GM12864 (cell line): ENCODE measurements at regions not wholly inside any gene's neighbourhood (a gene's known extent, or its start where the extent isn't known, plus 50 kb on each side); places are given as distances from the start of the nearest gene placed in this dataset.
"Not testable (repeated sequence)": the region's sequence is repeated elsewhere in the genome, so short reads cannot be mapped to it uniquely, and the experiment has no call there.

Experiments
- DNase-seq: peaks from one replicate; pipeline ENCODE4 v3.0.0-alpha.2; 2011; ENCODE audit warnings: low read depth
- H3K4me3 ChIP-seq: 2 replicates; pipeline ENCODE4 v1.5.1; 2011; ENCODE audit warnings: mild to moderate bottlenecking, low read depth, low read length, control low read depth
- CTCF ChIP-seq: IDR thresholded peaks from 2 replicates; pipeline ENCODE4 v1.5.1; 2011; ENCODE audit warnings: low read depth, mild to moderate bottlenecking, moderate library complexity, low read length, control low read depth, inconsistent platforms; ENCODE audit errors: missing control alignments

GRCh38 chr7:20083781-20084180 lies 133.4 kb downstream of the MACC1 start:
- no peak for DNase-seq
- no peak for TF ChIP-seq CTCF
- H3K4me3 ChIP-seq: no peak overlapping the region

- H3K4me3 ChIP-seq: no peak overlapping the region
- no peak for DNase-seq
- no peak for TF ChIP-seq CTCF
Measured at GRCh38 chr7:20079080-20079479, 138.1 kb downstream of the MACC1 start.

GRCh38 chr7:20076835-20077234 lies 140.3 kb downstream of the MACC1 start:
- no peak for DNase-seq
- TF ChIP-seq CTCF: no peak
- H3K4me3 ChIP-seq: no peak overlapping the region

GRCh38 chr7:20075992-20076820 lies 141.0 kb downstream of the MACC1 start:
- no peak for TF ChIP-seq CTCF
- DNase-seq: no peak
- H3K4me3 ChIP-seq: no peak overlapping the region

DNA sequence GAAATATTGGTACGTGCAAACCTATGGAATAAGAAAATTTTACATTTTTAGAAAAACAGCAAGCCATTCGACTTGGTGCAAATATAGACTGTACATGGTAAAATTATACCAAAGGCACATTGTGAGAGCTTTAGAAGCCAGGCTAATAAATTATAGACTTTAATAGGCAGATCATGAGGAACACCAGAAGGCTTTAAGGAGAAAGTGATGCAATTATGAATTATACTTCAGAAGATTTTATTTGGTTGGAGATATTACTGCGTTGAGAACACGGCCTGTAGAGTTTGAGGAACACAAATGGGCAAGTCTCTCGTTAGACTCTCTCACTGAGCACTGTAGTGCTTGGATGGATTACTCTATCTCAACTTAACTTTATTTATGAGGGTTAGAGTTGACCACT lies 141.7 kb downstream of the MACC1 start:
- TF ChIP-seq CTCF: no peak
- no peak overlapping the region for H3K4me3 ChIP-seq
- DNase-seq: no peak

DNA sequence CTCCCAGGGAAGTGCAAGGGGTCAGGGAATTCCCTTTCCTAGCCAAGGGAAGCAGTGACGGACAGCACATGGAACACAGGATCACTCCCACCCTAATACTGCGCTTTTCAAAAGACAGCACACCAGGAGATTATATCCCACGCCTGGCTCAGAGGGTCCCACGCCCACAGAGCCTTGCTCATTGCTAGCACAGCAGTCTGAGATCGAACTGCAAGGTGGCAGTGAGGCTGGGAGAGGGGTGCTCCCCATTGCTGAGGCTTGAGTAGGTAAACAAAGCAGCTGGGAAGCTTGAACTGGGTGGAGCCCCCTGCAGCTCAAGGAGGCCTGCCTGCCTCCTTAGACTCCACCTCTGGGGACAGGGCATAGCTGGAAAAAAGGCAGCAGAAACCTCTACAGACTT lies 149.2 kb downstream of the MACC1 start:
- not testable (repeated sequence) for H3K4me3 ChIP-seq, DNase-seq

DNA sequence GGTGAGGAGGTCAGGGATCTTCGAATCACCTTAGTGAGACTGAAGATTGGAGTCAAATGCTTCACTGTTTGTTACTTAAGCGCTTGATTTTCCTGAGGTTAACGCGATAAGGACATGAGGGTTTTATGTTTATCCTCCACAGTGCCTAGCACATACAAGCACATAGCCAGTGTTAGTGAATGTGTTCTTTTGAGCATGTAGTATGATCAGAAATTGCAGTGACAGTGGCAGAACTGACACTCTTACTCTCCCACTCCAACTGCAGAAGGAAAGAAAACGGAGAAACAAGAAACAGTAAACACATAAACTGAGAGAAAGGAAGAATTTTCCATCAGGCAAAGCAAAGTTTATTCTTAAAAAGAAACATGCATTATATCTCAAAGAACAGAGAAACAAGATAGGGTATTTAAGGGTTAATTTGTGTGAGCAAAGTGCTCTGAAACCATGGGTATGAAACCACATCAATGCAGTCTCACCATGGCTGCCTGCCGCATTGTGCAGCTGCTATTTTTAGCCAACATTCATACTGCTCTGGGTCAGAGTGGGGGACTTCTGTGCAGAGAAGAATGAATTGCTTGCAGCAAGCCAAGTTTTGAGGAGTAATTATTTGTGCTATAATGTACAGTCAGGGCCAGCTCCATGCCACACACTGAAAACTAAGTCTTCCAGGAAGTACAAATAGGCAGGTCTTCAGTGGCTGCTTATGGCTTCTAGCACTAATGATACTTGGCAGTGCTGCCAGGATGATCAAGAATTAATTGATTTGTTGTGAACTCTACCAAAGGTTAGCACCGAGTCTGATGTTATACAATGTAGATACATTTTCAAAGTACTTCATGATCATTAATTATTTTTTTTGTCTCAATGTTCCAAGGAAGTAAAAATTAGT lies 152.0 kb downstream of the MACC1 start:
- peak; percentile 33 for DNase-seq
- TF ChIP-seq CTCF: no peak
- no peak overlapping the region for H3K4me3 ChIP-seq
